ENCODE measurements at regions not wholly inside any gene's neighbourhood (a gene's known extent, or its start where the extent isn't known, plus 50 kb on each side); places are given as distances from the start of the nearest gene placed in this dataset.

DNA sequence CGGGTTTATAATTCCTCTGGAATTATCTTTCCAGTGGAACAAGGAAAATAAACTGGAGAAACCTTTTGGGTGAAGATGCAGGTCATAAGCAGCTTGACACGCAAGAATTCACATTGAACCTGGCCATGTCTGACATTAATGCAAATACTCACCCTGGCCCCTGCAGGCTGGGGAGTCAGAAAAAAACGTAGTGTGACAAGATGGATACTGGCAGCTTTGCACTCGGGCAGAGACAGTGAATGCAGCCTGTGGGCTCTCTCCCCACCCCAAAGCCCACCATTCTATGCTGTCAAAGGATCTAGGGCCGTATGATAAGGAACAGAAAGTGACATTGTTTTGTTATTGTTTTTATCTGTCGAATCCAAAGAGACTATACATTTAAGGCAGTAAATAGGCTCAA, 223.1 kb downstream of the RBM43 start:
- RAD21 ChIA-PET (ENCODE audit: low non-redundant PET in 1 of 2, low total read pairs in 2 of 2, uncharacterized antibody in 2 of 2, unreplicated experiment in 2 of 2) = no interaction called here
- BruUV-seq (replicated peaks) = no TSS peak
- Histone ChIP-seq H3K4me2 (ENCODE audit: low read length) (no peak overlapping the region), H3K27ac (ENCODE audit: low read depth, low read length) (no peak overlapping the region), H3K9me3 (ENCODE audit: control insufficient read depth in 1 of 2, insufficient read depth in 1 of 2, low read depth in 1 of 2, low read length in 2 of 2) (no peaks in the 10 kb centered on the region), H3K9ac (ENCODE audit: low read length) (no peak overlapping the region), H3K36me3 (ENCODE audit: control insufficient read depth in 1 of 2, insufficient read depth in 2 of 2, low read length in 2 of 2) (no peaks in the 10 kb centered on the region), H3K79me2 (ENCODE audit: insufficient read depth, low read length) (no peaks in the 10 kb centered on the region), H4K20me1 (ENCODE audit: insufficient read depth) (no peaks in the 10 kb centered on the region), H3K4me3 (replicated peaks in 1 of 2; ENCODE audit: low read depth in 1 of 2, low read length in 2 of 2) (no peak overlapping the region), H2AFZ (ENCODE audit: low read depth, low read length, poor library complexity, severe bottlenecking) (no peak overlapping the region), H3K4me1 (ENCODE audit: control insufficient read depth in 1 of 2, insufficient read depth in 2 of 2, low read length in 2 of 2) (peaks cover 0 to 3% of the 10 kb centered on the region in 2 experiments; a peak in 1 of 4 replicates), H3K27me3 (ENCODE audit: insufficient read depth, low read length) (no peaks in the 10 kb centered on the region), H3K9me2 (ENCODE audit: insufficient read depth) (no peaks in the 10 kb centered on the region)
- CTCF ChIA-PET = no interaction called here
- DNase-seq (ENCODE audit: low read depth, low spot score) (no peak), ATAC-seq (no peak)
- intact Hi-C loops (cut with micrococcal nuclease) = no loop called here
- POLR2A ChIA-PET = no interaction called here
- TF ChIP-seq ZFX (IDR thresholded peaks at IDR 0.05) (no peak), EZH2phosphoT487 (IDR thresholded peaks at IDR 0.05; ENCODE audit: borderline replicate concordance) (no peak), POLR2AphosphoS5 (IDR thresholded peaks at IDR 0.05; ENCODE audit: low read depth, low read length) (no peak), EGR1 (IDR thresholded peaks at IDR 0.05; ENCODE audit: low read depth) (no peak), SIN3A (IDR thresholded peaks at IDR 0.05; ENCODE audit: low read depth) (no peak), SRF (IDR thresholded peaks at IDR 0.05; ENCODE audit: low read depth) (no peak), CTCF (IDR thresholded peaks at IDR 0.05 in 2 of 3, conservative IDR thresholded peaks at IDR 0.05 in 1 of 3; ENCODE audit: borderline replicate concordance in 1 of 3, insufficient read depth in 1 of 3, low read depth in 2 of 3, low read length in 2 of 3) (no peak), SP1 (IDR thresholded peaks at IDR 0.05; ENCODE audit: low read depth) (no peak), MAX (IDR thresholded peaks at IDR 0.05) (no peak), CEBPB (IDR thresholded peaks at IDR 0.05; ENCODE audit: low read depth) (no peak)
- TF ChIP-seq, protein P1, sequence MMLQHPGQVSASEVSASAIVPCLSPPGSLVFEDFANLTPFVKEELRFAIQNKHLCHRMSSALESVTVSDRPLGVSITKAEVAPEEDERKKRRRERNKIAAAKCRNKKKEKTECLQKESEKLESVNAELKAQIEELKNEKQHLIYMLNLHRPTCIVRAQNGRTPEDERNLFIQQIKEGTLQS (IDR thresholded peaks at IDR 0.05) = no peak
- TF ChIP-seq, protein P2, sequence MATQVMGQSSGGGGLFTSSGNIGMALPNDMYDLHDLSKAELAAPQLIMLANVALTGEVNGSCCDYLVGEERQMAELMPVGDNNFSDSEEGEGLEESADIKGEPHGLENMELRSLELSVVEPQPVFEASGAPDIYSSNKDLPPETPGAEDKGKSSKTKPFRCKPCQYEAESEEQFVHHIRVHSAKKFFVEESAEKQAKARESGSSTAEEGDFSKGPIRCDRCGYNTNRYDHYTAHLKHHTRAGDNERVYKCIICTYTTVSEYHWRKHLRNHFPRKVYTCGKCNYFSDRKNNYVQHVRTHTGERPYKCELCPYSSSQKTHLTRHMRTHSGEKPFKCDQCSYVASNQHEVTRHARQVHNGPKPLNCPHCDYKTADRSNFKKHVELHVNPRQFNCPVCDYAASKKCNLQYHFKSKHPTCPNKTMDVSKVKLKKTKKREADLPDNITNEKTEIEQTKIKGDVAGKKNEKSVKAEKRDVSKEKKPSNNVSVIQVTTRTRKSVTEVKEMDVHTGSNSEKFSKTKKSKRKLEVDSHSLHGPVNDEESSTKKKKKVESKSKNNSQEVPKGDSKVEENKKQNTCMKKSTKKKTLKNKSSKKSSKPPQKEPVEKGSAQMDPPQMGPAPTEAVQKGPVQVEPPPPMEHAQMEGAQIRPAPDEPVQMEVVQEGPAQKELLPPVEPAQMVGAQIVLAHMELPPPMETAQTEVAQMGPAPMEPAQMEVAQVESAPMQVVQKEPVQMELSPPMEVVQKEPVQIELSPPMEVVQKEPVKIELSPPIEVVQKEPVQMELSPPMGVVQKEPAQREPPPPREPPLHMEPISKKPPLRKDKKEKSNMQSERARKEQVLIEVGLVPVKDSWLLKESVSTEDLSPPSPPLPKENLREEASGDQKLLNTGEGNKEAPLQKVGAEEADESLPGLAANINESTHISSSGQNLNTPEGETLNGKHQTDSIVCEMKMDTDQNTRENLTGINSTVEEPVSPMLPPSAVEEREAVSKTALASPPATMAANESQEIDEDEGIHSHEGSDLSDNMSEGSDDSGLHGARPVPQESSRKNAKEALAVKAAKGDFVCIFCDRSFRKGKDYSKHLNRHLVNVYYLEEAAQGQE (IDR thresholded peaks at IDR 0.05; ENCODE audit: low read depth) = no peak
